H9 (cell line): ENCODE measurements at regions not wholly inside any gene's neighbourhood (a gene's known extent, or its start where the extent isn't known, plus 50 kb on each side); places are given as distances from the start of the nearest gene placed in this dataset.

Experiments
- DNase-seq: peaks from one replicate; pipeline ENCODE4 v3.0.0-alpha.2; 2017
- H2AFZ ChIP-seq: one replicate; pipeline ENCODE4 v1.6.1; 2013; ENCODE audit warnings: mild to moderate bottlenecking, low read length, control low read depth, moderate library complexity
- H2AK5ac ChIP-seq: 2 replicates; pipeline ENCODE4 v1.6.1; 2013; ENCODE audit warnings: low read length, control low read depth, mixed read lengths; ENCODE audit not compliant: insufficient read length
- H2BK120ac ChIP-seq: one replicate; pipeline ENCODE4 v1.6.1; 2013; ENCODE audit warnings: low read depth, mild to moderate bottlenecking, low read length, control low read depth, inconsistent platforms; ENCODE audit not compliant: poor library complexity, severe bottlenecking
- H2BK12ac ChIP-seq: 2 replicates; pipeline ENCODE4 v1.6.1; 2013; ENCODE audit warnings: low read length, control low read depth, mixed read lengths, low read depth; ENCODE audit not compliant: insufficient read length
- H2BK15ac ChIP-seq: 2 replicates; pipeline ENCODE4 v1.6.1; 2013; ENCODE audit warnings: low read depth, low read length, control low read depth
- H2BK20ac ChIP-seq: one replicate; pipeline ENCODE4 v1.6.1; 2013; ENCODE audit warnings: low read depth, mild to moderate bottlenecking, low read length, control low read depth, inconsistent platforms; ENCODE audit not compliant: poor library complexity, severe bottlenecking
- H2BK5ac ChIP-seq: 2 replicates; pipeline ENCODE4 v1.6.1; 2013; ENCODE audit warnings: low read length, control low read depth, mixed read lengths; ENCODE audit not compliant: insufficient read length
- H3K14ac ChIP-seq: 2 replicates; pipeline ENCODE4 v1.6.1; 2013; ENCODE audit warnings: low read length, control low read depth; ENCODE audit not compliant: insufficient read depth
- H3K18ac ChIP-seq: 2 replicates; pipeline ENCODE4 v1.6.1; 2013; ENCODE audit warnings: low read depth, mild to moderate bottlenecking, mixed read lengths, low read length, control low read depth; ENCODE audit not compliant: insufficient read length
- H3K23ac ChIP-seq: 2 replicates; pipeline ENCODE4 v1.6.1; 2013; ENCODE audit warnings: low read length, control low read depth, mixed read lengths, low read depth; ENCODE audit not compliant: insufficient read length
- H3K23me2 ChIP-seq: 2 replicates; pipeline ENCODE4 v1.6.1; 2013; ENCODE audit warnings: low read depth, mild to moderate bottlenecking, mixed read lengths, low read length, control low read depth; ENCODE audit not compliant: insufficient read length, poor library complexity, severe bottlenecking
- H3K27ac ChIP-seq: 2 replicates; pipeline ENCODE4 v1.5.1; 2013; ENCODE audit warnings: low read length, control low read depth, mixed read lengths, low read depth; ENCODE audit not compliant: insufficient read length
- H3K27me3 ChIP-seq: 2 replicates; pipeline ENCODE4 v1.6.1; 2013; ENCODE audit warnings: low read length, control low read depth, inconsistent platforms; ENCODE audit not compliant: insufficient read depth
- H3K4ac ChIP-seq: 2 replicates; pipeline ENCODE4 v1.6.1; 2013; ENCODE audit warnings: low read depth, mild to moderate bottlenecking, control low read depth, inconsistent platforms, low read length, moderate library complexity
- H3K4me1 ChIP-seq: 2 replicates; pipeline ENCODE4 v1.6.1; 2013; ENCODE audit warnings: low read length, control low read depth, inconsistent platforms; ENCODE audit not compliant: insufficient read depth
- H3K4me2 ChIP-seq: 2 replicates; pipeline ENCODE4 v1.6.1; 2013; ENCODE audit warnings: low read length, control low read depth, mixed read lengths; ENCODE audit not compliant: insufficient read length, insufficient read depth
- H3K56ac ChIP-seq: 2 replicates; pipeline ENCODE4 v1.6.1; 2013; ENCODE audit warnings: low read depth, mild to moderate bottlenecking, mixed read lengths, low read length, control low read depth; ENCODE audit not compliant: insufficient read length
- H3K79me1 ChIP-seq: 2 replicates; pipeline ENCODE4 v1.6.1; 2013; ENCODE audit warnings: low read depth, mild to moderate bottlenecking, moderate library complexity, low read length, control low read depth, inconsistent platforms; ENCODE audit not compliant: insufficient read depth, poor library complexity, severe bottlenecking
- H3K79me2 ChIP-seq: 2 replicates; pipeline ENCODE4 v1.6.1; 2013; ENCODE audit warnings: low read length, control low read depth, inconsistent platforms; ENCODE audit not compliant: insufficient read depth
- H3K9ac ChIP-seq: 2 replicates; pipeline ENCODE4 v1.6.1; 2013; ENCODE audit warnings: low read length, control low read depth, mixed read lengths; ENCODE audit not compliant: insufficient read length; ENCODE audit errors: extremely low read depth
- H3K9me3 ChIP-seq: one replicate; pipeline ENCODE4 v1.6.1; 2013; ENCODE audit warnings: low read depth, low read length, inconsistent platforms; ENCODE audit not compliant: control insufficient read depth
- H3T11ph ChIP-seq: one replicate; pipeline ENCODE4 v1.6.1; 2013; ENCODE audit warnings: mild to moderate bottlenecking, low read length, control low read depth, inconsistent platforms
- H4K20me1 ChIP-seq: one replicate; pipeline ENCODE4 v1.6.1; 2013; ENCODE audit not compliant: control insufficient read depth, insufficient read length, insufficient read depth
- H4K5ac ChIP-seq: 2 replicates; pipeline ENCODE4 v1.6.1; 2013; ENCODE audit warnings: low read depth, mild to moderate bottlenecking, mixed read lengths, low read length, control low read depth; ENCODE audit not compliant: insufficient read length
- H4K8ac ChIP-seq: replicated peaks from 2 replicates; pipeline ENCODE4 v1.6.1; 2013; ENCODE audit warnings: low read length, control low read depth, mixed read lengths, low read depth; ENCODE audit not compliant: insufficient read length
- H4K91ac ChIP-seq: 2 replicates; pipeline ENCODE4 v1.6.1; 2013; ENCODE audit warnings: low read depth, mild to moderate bottlenecking, moderate library complexity, mixed read lengths, low read length, control low read depth; ENCODE audit not compliant: insufficient read length
- H3K27ac Mint-ChIP-seq, 3 experiments: 2 replicates in 2 of 3; 3 replicates in 1 of 3; pipeline ENCODE4 v1.8.0; 2020 to 2021; ENCODE audit warnings: mixed read lengths in 3 of 3, mild to moderate bottlenecking in 1 of 3, moderate library complexity in 1 of 3
- H3K27me3 Mint-ChIP-seq: 2 replicates; pipeline ENCODE4 v1.8.0; 2021; ENCODE audit warnings: low read depth, mild to moderate bottlenecking, moderate library complexity, mixed read lengths
- H3K36me3 Mint-ChIP-seq, 3 experiments: 2 replicates in 2 of 3; 3 replicates in 1 of 3; pipeline ENCODE4 v1.8.0; 2020 to 2021; ENCODE audit warnings: low read depth in 3 of 3, mixed read lengths in 3 of 3; ENCODE audit not compliant: insufficient read depth in 1 of 3
- H3K4me1 Mint-ChIP-seq, 2 experiments: 2 replicates each; pipeline ENCODE4 v1.8.0; 2020; ENCODE audit warnings: mixed read lengths in 2 of 2
- H3K4me3 Mint-ChIP-seq, 2 experiments: 2 replicates in 1 of 2; 3 replicates in 1 of 2; pipeline ENCODE4 v1.8.0; 2020 to 2021; ENCODE audit warnings: mild to moderate bottlenecking in 2 of 2, mixed read lengths in 2 of 2, moderate library complexity in 1 of 2
- H3K9me3 Mint-ChIP-seq, 2 experiments: 2 replicates in 1 of 2; 3 replicates in 1 of 2; pipeline ENCODE4 v1.8.0; 2020; ENCODE audit warnings: mild to moderate bottlenecking in 2 of 2, mixed read lengths in 2 of 2, moderate library complexity in 1 of 2
- CTCF ChIP-seq: fragments of 200-600 bp; sonication (generic); conservative IDR thresholded peaks from 3 replicates; pipeline ENCODE4 v1.8.0; 2021; ENCODE audit warnings: antibody characterized with exemption, mild to moderate bottlenecking

GRCh38 chr13:78147905-78148304 lies 229.3 kb upstream of the EDNRB start:
- Histone ChIP-seq H3K4me1 (no peaks in the 10 kb centered on the region), H3K9me3 (no peaks in the 10 kb centered on the region), H3K27ac (no peak overlapping the region), H3K56ac (no peak overlapping the region), H3K9ac (no peak overlapping the region), H4K91ac (no peak overlapping the region), H4K5ac (no peak overlapping the region), H2BK20ac (no peak overlapping the region), H3K14ac (no peak overlapping the region), H3T11ph (no peak overlapping the region), H2BK120ac (no peak overlapping the region), H3K23me2 (no peaks in the 10 kb centered on the region), H3K23ac (no peak overlapping the region), H3K27me3 (no peaks in the 10 kb centered on the region), H3K79me2 (no peaks in the 10 kb centered on the region), H2AFZ (no peak overlapping the region), H3K4ac (no peak overlapping the region), H2AK5ac (no peak overlapping the region), H4K20me1 (no peaks in the 10 kb centered on the region), H2BK12ac (no peak overlapping the region), H3K18ac (no peak overlapping the region), H2BK5ac (no peak overlapping the region), H4K8ac (no peak overlapping the region), H3K4me2 (no peak overlapping the region), H3K79me1 (no peaks in the 10 kb centered on the region), H2BK15ac (no peak overlapping the region)
- Mint-ChIP-seq H3K27me3 (no peaks in the 10 kb centered on the region), H3K4me1 (no peaks in the 10 kb centered on the region), H3K4me3 (no peak overlapping the region), H3K36me3 (no peaks in the 10 kb centered on the region), H3K27ac (no peak overlapping the region), H3K9me3 (no peaks in the 10 kb centered on the region; a peak in 1 of 5 replicates)
- DNase-seq = no peak
- TF ChIP-seq CTCF = no peak
